ENCODE measurements at regions not wholly inside any gene's neighbourhood (a gene's known extent, or its start where the extent isn't known, plus 50 kb on each side); places are given as distances from the start of the nearest gene placed in this dataset.

GRCh38 chr10:24157567-24157966, 51.4 kb upstream of the KIAA1217 start:
- H3K4me3 ChIP-seq (ENCODE audit: low read depth, low read length), result no peak overlapping the region
- TF ChIP-seq, protein P1, sequence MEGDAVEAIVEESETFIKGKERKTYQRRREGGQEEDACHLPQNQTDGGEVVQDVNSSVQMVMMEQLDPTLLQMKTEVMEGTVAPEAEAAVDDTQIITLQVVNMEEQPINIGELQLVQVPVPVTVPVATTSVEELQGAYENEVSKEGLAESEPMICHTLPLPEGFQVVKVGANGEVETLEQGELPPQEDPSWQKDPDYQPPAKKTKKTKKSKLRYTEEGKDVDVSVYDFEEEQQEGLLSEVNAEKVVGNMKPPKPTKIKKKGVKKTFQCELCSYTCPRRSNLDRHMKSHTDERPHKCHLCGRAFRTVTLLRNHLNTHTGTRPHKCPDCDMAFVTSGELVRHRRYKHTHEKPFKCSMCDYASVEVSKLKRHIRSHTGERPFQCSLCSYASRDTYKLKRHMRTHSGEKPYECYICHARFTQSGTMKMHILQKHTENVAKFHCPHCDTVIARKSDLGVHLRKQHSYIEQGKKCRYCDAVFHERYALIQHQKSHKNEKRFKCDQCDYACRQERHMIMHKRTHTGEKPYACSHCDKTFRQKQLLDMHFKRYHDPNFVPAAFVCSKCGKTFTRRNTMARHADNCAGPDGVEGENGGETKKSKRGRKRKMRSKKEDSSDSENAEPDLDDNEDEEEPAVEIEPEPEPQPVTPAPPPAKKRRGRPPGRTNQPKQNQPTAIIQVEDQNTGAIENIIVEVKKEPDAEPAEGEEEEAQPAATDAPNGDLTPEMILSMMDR (IDR thresholded peaks at IDR 0.05; ENCODE audit: insufficient read depth, low read depth, low read length), result no peak
- DNase-seq (ENCODE audit: low read depth), result no peak

All from fibroblast of villous mesenchyme (primary cell).